MG63 (cell line): ENCODE measurements at regions not wholly inside any gene's neighbourhood (a gene's known extent, or its start where the extent isn't known, plus 50 kb on each side); places are given as distances from the start of the nearest gene placed in this dataset.

Experiments used
- DNase-seq: peaks from one replicate; pipeline ENCODE4 v3.0.0-alpha.2; 2020
- H3K27me3 ChIP-seq: fragments of 250-450 bp; sonication (Bioruptor Pico); 2 replicates; pipeline ENCODE4 v1.5.1; 2020; ENCODE audit warnings: mild to moderate bottlenecking, moderate library complexity
- H3K36me3 ChIP-seq: fragments of 250-450 bp; sonication (Bioruptor Pico); 2 replicates; pipeline ENCODE4 v1.5.1; 2020; ENCODE audit warnings: mild to moderate bottlenecking, moderate library complexity
- H3K4me3 ChIP-seq: fragments of 250-450 bp; sonication (Bioruptor Pico); 2 replicates; pipeline ENCODE4 v1.5.1; 2020; ENCODE audit warnings: mild to moderate bottlenecking, moderate library complexity
- H3K9me3 ChIP-seq: fragments of 250-450 bp; sonication (Bioruptor Pico); 2 replicates; pipeline ENCODE4 v1.5.1; 2020; ENCODE audit warnings: mild to moderate bottlenecking, moderate library complexity

GRCh38 chr10:3404381-3404780, 231.8 kb upstream of the PITRM1 start:
- Histone ChIP-seq H3K27me3 (no peaks in the 10 kb centered on the region), H3K36me3 (no peaks in the 10 kb centered on the region), H3K4me3 (no peak overlapping the region), H3K9me3 (no peaks in the 10 kb centered on the region)
- no peak for DNase-seq

- H3K27me3 ChIP-seq, result no peaks in the 10 kb centered on the region
- H3K9me3 ChIP-seq, result no peaks in the 10 kb centered on the region
- no peak overlapping the region for H3K4me3 ChIP-seq
- DNase-seq, result no peak
- H3K36me3 ChIP-seq, result no peaks in the 10 kb centered on the region
Observed at GRCh38 chr10:3402187-3402751, 229.7 kb upstream of the PITRM1 start.

GRCh38 chr10:3401491-3401938, 228.9 kb upstream of the PITRM1 start:
- H3K4me3 ChIP-seq, result no peak overlapping the region
- no peaks in the 10 kb centered on the region for H3K9me3 ChIP-seq
- no peak for DNase-seq
- no peaks in the 10 kb centered on the region for H3K36me3 ChIP-seq
- no peaks in the 10 kb centered on the region for H3K27me3 ChIP-seq

- no peak for DNase-seq
- Histone ChIP-seq H3K4me3 (no peak overlapping the region), H3K9me3 (no peaks in the 10 kb centered on the region), H3K27me3 (no peaks in the 10 kb centered on the region), H3K36me3 (no peaks in the 10 kb centered on the region)
Observed at GRCh38 chr10:3400348-3400747, 227.8 kb upstream of the PITRM1 start.

- Histone ChIP-seq H3K27me3 (no peaks in the 10 kb centered on the region), H3K36me3 (no peaks in the 10 kb centered on the region), H3K4me3 (no peak overlapping the region), H3K9me3 (no peaks in the 10 kb centered on the region)
- DNase-seq, result no peak
Observed at GRCh38 chr10:3399756-3400155, 227.2 kb upstream of the PITRM1 start.

GRCh38 chr10:3398825-3399646, 226.5 kb upstream of the PITRM1 start:
- Histone ChIP-seq H3K4me3 (no peak overlapping the region), H3K36me3 (no peaks in the 10 kb centered on the region), H3K9me3 (no peaks in the 10 kb centered on the region), H3K27me3 (no peaks in the 10 kb centered on the region)
- DNase-seq, result no peak

GRCh38 chr10:3397846-3398245, 225.3 kb upstream of the PITRM1 start:
- Histone ChIP-seq H3K9me3 (no peaks in the 10 kb centered on the region), H3K36me3 (no peaks in the 10 kb centered on the region), H3K4me3 (no peak overlapping the region), H3K27me3 (no peaks in the 10 kb centered on the region)
- DNase-seq, result no peak

GRCh38 chr10:3397231-3397630, 224.6 kb upstream of the PITRM1 start:
- H3K9me3 ChIP-seq, result no peaks in the 10 kb centered on the region
- no peak overlapping the region for H3K4me3 ChIP-seq
- no peaks in the 10 kb centered on the region for H3K36me3 ChIP-seq
- DNase-seq, result no peak
- H3K27me3 ChIP-seq, result no peaks in the 10 kb centered on the region

- no peaks in the 10 kb centered on the region for H3K27me3 ChIP-seq
- H3K4me3 ChIP-seq, result no peak overlapping the region
- H3K9me3 ChIP-seq, result no peaks in the 10 kb centered on the region
- H3K36me3 ChIP-seq, result no peaks in the 10 kb centered on the region
- no peak for DNase-seq
Observed at GRCh38 chr10:3396116-3396515, 223.5 kb upstream of the PITRM1 start.

GRCh38 chr10:3395458-3395861, 222.9 kb upstream of the PITRM1 start:
- Histone ChIP-seq H3K9me3 (no peaks in the 10 kb centered on the region), H3K36me3 (no peaks in the 10 kb centered on the region), H3K4me3 (no peak overlapping the region), H3K27me3 (no peaks in the 10 kb centered on the region)
- DNase-seq, result no peak

GRCh38 chr10:3395041-3395440, 222.5 kb upstream of the PITRM1 start:
- no peak for DNase-seq
- H3K36me3 ChIP-seq, result no peaks in the 10 kb centered on the region

GRCh38 chr10:3393958-3394357, 221.4 kb upstream of the PITRM1 start:
- H3K36me3 ChIP-seq, result no peaks in the 10 kb centered on the region
- H3K9me3 ChIP-seq, result no peaks in the 10 kb centered on the region
- DNase-seq, result no peak
- no peaks in the 10 kb centered on the region for H3K27me3 ChIP-seq
- no peak overlapping the region for H3K4me3 ChIP-seq

More at GRCh38 chr10:3395041-3395440, 222.5 kb upstream of the PITRM1 start:
- Histone ChIP-seq H3K27me3 (no peaks in the 10 kb centered on the region), H3K9me3 (no peaks in the 10 kb centered on the region), H3K4me3 (no peak overlapping the region)

GRCh38 chr10:3391657-3392056, 219.1 kb upstream of the PITRM1 start:
- H3K9me3 ChIP-seq, result no peaks in the 10 kb centered on the region
- no peak overlapping the region for H3K4me3 ChIP-seq
- H3K36me3 ChIP-seq, result no peaks in the 10 kb centered on the region
- H3K27me3 ChIP-seq, result no peaks in the 10 kb centered on the region
- DNase-seq, result no peak

GRCh38 chr10:3389130-3389529, 216.5 kb upstream of the PITRM1 start:
- no peak overlapping the region for H3K4me3 ChIP-seq
- H3K36me3 ChIP-seq, result no peaks in the 10 kb centered on the region
- H3K9me3 ChIP-seq, result peaks cover 14% of the 10 kb centered on the region
- DNase-seq, result no peak
- H3K27me3 ChIP-seq, result no peaks in the 10 kb centered on the region

- Histone ChIP-seq H3K9me3 (peaks cover 14% of the 10 kb centered on the region), H3K27me3 (no peaks in the 10 kb centered on the region), H3K36me3 (no peaks in the 10 kb centered on the region), H3K4me3 (no peak overlapping the region)
- no peak for DNase-seq
Observed at GRCh38 chr10:3385487-3385886, 212.9 kb upstream of the PITRM1 start.

GRCh38 chr10:3382092-3382491, 209.5 kb upstream of the PITRM1 start:
- peaks cover 14% of the 10 kb centered on the region for H3K9me3 ChIP-seq

GRCh38 chr10:3380406-3381050, 207.9 kb upstream of the PITRM1 start:
- H3K4me3 ChIP-seq, result no peak overlapping the region
- H3K9me3 ChIP-seq, result peaks cover 4% of the 10 kb centered on the region
- H3K27me3 ChIP-seq, result no peaks in the 10 kb centered on the region
- no peak for DNase-seq
- H3K36me3 ChIP-seq, result no peaks in the 10 kb centered on the region

More at GRCh38 chr10:3382092-3382491, 209.5 kb upstream of the PITRM1 start:
- H3K4me3 ChIP-seq, result no peak overlapping the region
- DNase-seq, result no peak
- H3K27me3 ChIP-seq, result no peaks in the 10 kb centered on the region
- no peaks in the 10 kb centered on the region for H3K36me3 ChIP-seq

GRCh38 chr10:3376631-3377030, 204.0 kb upstream of the PITRM1 start:
- DNase-seq, result no peak

More at GRCh38 chr10:3376631-3377030, 204.0 kb upstream of the PITRM1 start:
- Histone ChIP-seq H3K9me3 (no peaks in the 10 kb centered on the region), H3K36me3 (no peaks in the 10 kb centered on the region), H3K27me3 (no peaks in the 10 kb centered on the region), H3K4me3 (no peak overlapping the region)
